GM21423 (cell line): ENCODE measurements at regions not wholly inside any gene's neighbourhood (a gene's known extent, or its start where the extent isn't known, plus 50 kb on each side); places are given as distances from the start of the nearest gene placed in this dataset.

Experiments used
- ATAC-seq: cut with Tn5 transposase; IDR thresholded peaks from one replicate; pipeline ENCODE4 v1.9.1; 2021; ENCODE audit warnings: mild to moderate bottlenecking, moderate library complexity; ENCODE audit not compliant: unreplicated experiment

DNA sequence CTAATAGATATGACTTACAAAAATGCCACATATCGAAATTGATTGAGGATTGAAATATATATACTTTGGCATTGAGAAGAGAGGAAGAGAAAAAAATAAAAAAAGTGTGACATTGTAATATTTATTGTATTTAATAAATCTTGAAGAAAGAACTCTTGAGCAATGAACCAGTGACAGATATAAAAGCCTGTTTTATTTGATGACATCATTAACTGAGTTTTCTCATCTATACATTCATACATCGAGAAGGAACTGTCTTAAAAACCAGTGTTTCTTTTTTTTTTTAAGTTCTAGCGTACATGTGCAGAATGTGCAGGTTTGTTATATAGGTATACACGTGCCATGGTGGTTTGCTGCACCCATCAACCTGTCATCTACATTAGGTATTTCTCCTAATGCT lies 368.2 kb downstream of the SNAPC1 start:
- ATAC-seq, result no peak

DNA sequence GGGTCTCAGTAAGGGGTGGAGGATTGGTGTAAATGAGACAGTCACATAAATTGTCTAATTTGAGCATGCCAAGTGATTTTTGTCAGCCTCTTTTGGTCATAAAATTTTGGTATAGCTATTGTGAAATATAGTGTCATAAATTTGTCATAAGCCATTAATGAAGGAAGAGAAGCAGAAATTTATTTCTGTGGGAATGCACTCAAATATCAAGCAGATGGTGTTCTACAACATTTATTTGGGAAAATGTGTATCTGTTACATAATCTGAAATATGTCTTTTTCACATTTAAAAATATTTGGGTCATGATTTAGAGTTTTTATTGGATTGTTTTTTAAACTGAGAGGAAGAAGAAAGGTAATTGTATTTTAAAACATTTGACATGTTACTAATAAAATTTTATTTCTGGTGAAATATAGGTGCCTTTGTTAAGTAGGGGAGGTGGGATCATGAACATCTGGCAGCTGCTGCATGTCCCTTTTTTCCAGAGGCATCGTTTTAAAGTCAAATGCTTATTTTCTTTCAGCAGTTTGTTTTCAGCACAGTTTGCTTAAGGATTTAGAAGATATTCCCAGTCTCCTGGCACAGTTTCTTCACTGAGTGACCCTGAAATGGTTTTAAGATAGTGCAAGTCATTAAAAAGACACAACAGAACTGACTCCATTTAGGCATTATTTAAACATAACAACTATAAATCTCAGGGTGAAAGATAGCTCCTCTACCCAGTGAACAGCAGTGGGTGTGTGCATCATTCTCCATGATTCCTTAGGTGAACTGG lies 371.7 kb downstream of the SNAPC1 start:
- no peak for ATAC-seq

DNA sequence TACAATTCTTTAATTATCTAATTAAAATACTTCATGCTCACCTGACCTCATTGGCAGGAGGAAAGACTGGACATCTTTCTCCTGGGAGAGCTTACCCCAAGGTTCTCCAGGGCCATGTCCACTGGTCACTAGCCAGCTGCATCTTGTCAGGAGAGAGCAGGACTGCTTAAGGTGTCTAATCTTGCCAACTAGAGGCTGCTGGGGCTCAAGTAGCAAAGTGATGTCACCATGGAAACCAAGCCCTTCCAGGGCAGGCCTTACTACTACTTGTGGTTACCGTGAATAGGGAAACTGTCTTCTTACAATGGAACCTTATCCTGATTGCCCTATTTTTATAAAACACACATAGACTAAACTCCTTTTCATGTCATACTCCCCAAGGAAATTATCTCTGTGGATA lies 376.4 kb downstream of the SNAPC1 start:
- ATAC-seq, result no peak

DNA sequence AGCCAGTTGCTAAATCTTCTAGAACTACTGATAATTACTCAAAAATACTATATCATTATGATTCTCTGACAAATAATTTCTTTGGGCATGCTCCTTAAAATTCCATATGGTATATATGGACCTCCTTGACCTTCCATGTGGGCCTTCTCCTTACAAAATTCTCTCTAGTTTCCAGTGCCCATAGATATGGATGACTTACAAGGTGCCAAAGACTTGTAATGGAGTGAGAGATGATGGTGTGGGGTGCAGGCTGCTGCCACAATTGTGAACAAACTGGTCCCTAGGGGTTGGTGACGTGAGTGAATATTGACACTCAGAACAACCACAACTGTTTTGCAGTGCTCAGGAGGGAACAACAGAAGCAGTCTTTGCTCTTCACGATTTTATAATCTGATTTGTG lies 378.9 kb downstream of the SNAPC1 start:
- ATAC-seq, result no peak

DNA sequence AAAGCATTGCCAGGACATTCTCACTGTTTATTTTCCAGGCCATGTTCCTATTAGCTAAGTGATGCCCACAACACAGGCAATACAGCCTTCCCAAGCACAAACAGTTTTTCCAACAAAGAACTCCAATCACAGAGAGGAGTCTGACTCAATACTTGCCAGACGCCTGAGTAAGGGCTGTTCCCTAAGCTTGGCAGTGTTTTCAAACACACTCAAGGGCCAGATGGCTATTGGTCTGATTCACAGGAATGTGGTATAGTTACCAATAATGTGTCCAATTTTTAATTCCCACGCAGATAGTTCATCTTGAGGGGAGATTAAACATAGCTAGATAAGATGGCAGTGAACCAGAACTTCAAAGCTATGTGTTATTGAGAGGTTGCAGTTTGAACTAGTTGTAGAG lies 381.0 kb downstream of the SNAPC1 start:
- no peak for ATAC-seq

DNA sequence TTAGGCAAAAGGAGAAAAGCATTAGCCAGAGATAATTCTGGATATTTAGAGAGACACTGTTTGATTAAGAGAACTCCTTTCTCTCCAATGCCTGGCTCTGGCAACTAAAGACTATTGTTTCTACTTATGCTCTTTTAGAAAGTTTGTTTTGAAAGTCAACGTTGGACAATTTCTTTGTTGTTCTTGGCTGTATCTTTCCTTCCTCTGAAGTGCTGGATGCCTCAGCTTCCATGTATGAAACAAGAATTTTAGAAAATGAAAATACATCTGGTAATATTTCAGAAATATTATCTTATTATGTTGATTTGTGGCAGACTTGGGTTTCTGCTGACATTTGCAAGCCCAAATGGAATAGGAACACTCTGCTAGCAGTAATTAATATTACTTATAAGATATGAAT lies 382.6 kb downstream of the SNAPC1 start:
- ATAC-seq, result no peak

DNA sequence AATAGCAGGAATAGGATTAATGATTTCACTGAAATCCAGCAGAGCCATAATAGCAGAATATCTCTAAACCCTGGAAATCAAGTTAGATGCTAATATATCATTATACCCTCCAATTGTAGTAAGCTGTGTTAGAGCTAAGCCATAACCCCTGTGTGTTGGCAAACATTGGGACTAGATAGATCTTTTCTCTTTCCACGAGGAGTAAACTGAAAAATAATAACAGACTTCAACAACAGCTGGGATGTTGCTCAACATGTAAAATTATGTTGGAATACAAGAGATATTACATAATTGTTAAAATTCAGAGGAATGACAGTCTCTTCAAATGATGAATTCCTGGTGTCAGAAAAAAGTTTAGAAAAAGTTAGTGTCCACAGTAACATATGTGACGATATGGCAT lies 383.8 kb downstream of the SNAPC1 start:
- no peak for ATAC-seq

DNA sequence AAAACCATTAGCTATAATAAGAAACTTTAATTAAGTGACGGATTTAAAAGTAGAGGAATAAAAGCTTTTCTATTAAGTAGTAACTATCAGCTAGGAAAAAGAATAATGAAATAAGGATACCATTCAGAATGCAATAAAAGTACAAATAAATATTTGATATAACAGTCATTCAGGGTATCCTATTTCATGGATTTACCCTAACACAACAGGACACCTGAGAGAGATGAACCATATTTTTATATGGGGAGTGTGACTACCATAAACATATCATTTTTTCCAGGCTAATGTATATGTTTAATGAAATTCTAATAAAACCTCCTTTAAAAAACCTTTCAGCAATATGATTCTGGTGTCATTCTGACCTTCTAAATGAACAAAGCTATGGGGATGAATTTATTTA lies 393.8 kb downstream of the SNAPC1 start:
- no peak for ATAC-seq

DNA sequence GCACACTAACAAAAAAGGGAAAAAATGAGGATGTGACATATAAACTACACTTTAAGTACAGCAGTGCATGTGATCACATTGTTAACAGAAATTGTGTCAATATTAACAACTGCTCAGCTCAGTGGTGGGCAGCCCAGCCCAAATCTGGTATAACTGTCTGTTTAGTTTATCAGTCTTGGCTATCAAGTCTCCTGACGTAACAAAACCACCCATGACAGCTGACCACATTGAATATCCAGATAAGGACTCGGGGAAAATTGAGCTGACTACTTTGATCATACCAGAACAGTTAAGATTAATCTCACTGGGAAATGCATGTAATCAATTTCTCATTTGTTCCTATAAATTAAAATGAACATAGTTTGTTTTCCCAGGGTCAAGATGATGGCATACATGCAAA lies 396.6 kb downstream of the SNAPC1 start:
- ATAC-seq, result no peak

DNA sequence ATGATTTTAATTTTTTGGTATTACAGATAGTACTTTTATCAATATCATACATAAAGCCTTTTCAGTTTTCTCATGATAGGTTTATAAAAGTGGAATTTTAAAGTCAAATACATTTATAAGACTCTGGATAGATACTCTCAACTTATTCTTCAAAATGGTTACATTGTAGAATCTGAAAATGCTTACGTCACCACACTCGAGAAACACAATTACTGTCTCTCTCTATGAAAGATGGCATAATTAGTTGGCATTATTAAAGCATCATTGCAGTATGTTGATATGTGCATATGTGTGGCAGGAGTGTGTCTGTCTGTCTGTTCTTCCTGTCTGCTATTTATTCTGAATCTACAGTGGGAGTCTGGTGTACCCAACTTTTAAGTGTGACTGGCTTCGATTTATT lies 397.1 kb downstream of the SNAPC1 start:
- ATAC-seq, result no peak

DNA sequence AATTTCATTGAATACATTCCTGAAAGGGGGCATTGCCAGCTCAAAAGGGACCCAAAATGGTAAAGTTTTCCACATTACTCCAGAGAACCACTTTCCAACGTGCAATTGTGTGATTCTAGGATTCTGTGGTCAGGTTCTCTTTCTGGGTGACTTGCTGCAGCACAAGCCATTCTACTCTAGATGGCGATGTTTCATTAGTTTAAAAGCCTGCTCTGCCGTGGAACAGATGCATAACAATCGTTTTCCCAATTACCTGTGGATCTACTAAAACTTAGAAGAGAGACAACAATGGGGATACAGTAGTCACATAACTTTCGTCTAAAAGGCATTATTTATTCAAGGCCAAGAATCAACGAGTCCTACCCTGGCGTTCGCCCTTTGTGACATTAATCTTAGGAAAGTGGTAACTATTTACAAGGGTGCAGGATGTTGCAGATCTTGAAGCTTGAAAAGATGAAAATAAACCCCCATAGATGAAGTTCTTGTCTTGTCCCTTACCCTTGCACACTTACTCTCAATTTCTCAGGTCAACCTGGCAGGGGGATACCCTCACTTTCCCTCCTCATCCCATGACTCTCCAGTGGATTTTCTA lies 400.9 kb downstream of the SNAPC1 start:
- peak; percentile 56 for ATAC-seq

DNA sequence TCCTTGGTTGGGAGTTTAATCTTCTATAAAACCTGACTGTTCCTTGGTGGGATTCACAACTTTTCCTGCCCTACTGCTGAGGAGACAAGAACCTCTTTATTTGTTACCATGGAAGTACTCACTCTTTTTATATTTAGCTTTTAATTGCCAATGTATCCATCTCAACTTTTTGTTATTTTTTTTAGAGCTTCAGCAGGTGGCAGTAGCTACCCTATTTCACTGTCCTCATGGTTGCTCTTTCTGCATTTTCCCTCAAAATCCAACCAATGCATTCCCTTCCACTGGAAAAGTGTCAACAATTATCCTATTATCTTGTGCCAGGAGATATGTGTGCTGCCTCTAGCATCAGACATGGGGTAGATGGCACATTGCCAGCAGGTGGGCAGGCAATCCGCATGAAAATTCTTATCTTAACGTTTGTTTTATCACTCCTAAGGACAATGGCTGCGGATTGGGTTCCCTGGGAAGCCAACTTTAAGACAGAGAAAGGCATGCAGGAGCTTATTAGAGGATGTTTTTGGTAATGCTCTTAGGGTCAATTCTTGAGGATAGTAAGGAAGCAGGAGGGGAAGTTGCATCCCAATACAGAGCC lies 406.4 kb downstream of the SNAPC1 start:
- ATAC-seq, result no peak

DNA sequence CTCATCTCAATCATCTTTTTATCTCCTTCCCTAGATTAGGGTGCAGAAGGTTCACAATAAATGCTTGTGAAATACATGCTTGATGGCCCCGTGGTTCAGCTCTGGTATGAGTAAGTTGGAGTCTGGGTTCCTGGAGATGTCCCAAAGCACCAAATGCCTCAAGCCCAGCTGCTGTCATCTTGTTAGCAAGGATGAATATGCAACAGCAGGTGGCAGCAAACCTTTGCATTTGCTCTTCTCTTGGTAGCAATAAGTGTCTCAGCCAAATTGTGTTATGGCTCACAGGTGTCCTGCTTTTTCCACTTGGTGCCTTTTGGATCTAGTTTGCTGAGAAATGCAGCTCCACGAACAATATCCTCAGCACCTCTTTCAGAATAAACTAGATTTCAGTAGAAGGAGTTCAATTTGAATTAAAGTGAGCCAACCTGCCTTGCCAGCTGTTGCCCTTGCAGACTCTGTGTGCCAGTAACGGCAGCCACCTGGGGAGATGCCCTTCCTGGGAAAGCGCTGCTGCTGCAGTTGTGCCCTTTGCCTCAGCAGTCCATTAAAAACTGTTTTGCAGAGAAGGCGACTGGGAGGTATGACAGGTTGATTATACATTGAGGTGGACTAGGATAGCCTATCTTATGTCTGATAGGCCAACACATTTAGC lies 417.3 kb downstream of the SNAPC1 start:
- ATAC-seq, result no peak

DNA sequence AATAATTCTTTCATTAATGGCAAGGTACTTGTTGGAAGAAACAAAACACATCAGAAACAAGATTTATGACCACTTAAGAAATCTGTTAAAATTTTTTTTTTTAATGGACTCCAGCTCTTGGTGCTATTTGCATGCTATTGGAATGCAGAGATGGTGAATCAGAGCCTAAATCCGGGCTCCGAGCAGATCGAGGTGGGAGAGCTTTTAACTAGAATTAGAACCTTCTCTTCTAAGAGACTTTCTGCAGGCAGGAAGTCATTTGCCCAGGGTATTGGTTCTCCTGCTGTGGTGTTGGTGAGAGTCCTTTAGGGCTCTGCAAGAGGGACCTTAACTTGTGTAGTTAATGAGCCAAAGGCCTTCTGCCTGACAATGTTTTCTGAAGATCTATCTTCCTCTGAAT lies 419.4 kb downstream of the SNAPC1 start:
- ATAC-seq, result no peak

DNA sequence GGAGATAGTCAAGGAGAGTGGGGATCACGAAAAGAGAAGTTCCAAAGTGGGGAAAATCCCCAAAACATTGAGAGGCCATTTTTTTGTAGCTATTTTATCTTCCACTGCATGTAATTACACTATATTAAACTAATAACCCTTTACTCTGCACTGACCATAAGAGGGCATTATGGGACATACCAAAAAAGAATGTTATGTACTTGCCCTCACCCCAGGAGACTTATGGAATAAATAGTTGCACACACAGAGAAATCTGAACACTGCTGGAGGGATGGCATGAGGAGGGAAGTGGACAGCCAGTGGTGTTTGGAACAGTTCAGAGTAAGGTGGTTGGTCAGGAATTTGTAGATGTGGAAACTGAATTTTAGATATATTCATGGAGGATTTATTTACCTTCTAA lies 422.9 kb downstream of the SNAPC1 start:
- no peak for ATAC-seq

DNA sequence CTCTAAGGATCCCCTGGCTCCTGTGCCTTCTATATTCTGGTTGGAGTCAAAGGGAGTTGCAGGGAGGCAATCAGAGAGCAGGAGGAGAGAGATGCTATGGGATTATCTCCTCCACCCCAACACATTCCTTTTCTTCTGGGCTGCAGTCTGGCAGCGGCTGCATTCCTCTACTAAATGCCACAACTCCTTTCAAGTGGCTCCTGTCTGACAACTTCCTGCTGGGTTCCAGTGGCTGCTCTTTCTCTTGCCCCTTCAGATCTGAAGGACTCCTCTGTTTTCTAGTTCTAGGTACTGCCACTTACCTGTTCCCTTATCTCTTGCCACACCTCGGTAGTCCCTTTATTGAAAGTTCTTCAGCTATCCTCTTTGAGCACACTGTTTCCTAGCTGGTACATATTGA lies 425.0 kb downstream of the SNAPC1 start:
- ATAC-seq, result no peak

DNA sequence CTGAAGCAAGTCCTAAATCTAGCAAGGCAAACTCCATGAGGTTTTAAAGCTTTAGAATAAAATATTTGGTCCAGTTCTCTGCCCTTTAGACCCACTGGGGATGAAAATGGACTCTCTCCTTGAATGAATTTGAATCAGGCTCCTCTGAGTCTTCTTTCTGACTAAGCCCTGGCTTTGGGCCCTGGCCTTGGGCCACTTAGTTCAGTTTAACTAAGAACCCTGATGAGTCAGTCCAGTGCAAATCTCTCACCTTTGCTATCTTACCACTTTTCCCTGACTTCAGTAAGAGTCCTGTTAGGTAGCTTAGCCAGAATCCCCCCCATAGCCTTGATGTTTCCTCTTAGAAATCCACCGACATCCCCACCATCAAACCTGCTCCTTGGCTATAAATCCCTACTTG lies 427.5 kb downstream of the SNAPC1 start:
- ATAC-seq, result no peak

DNA sequence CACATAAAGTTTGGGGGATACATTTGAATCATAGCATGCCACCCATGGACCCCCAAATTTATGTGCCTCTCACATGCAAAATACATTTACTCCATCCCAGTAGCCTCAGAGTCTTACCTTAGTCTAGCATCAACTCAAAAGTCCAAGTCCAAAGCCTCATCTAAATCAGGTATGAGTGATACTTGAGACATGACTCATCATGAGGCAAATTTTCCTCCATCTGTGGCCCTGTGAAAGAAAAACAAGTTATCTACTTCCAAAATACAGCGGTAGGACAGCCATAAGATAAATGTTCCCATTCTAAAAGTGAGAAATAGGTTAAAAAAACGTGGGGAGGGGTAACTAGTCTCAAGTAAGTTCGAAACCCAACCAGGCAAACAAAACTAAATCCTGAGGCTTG lies 444.2 kb downstream of the SNAPC1 start:
- ATAC-seq, result no peak

DNA sequence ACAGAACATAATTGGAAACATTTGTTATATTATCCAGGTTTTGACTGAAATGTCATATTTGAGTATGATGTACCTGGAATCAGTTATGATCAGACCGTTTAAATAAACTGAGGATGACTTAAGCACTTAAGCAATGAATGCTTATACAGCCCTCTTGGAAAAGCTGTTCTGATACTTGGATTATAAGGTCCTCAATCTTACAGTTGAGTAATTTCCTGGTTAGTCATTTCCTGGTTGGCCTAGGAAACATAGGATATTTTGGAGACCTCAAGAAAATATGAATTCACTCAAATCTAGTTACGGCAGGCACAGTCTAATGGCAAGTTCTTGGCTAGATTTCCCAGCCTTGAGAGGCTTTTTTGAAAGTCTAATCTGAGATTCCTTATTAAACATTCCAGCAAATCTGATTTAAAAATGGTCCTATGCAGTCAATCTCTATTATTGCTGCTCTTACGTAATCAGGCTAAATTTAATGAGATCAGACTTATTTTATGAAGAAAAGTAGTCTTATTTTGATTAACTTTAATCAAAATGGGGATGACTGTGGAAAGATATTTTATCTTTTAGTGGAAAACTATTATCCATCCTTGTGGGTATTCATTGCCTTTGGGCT lies 447.2 kb downstream of the SNAPC1 start:
- no peak for ATAC-seq

DNA sequence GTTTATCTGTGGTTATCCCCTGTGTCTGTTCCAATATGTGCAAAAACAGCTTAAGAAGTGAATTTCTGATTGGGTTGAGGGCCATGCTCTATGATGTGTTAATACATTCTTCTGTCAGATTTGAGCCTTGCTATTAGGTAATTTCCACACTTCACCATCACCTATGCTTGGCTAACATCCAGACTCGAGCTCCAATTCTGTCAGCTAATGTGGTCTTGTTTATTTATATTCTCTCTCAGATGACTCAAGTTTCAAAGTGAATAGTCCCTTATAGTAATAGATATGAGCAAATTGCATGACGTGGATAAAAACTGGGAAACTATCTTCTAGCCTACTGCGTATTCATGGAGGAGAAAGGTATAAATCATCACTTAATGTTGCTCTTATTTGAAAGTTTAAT lies 451.3 kb downstream of the SNAPC1 start:
- no peak for ATAC-seq

DNA sequence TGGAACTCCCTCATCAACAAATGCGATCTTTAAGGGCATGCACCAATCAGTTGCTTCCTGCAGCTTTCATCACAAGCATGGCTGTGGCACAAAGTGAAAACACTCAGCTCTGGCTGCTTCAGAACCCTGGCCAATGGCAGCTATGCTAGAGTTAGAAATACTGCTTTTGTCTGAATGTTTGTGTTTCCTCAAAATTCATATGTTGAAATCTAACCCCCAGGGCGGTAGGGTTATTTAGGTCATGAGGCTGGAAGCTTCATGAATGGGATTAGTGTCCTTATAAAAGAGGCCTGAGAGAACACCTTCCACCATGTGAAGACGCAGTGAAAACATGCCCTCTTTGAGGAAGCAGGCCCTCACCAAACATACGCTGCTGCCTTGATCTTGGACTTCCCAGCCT lies 453.9 kb downstream of the SNAPC1 start:
- no peak for ATAC-seq

DNA sequence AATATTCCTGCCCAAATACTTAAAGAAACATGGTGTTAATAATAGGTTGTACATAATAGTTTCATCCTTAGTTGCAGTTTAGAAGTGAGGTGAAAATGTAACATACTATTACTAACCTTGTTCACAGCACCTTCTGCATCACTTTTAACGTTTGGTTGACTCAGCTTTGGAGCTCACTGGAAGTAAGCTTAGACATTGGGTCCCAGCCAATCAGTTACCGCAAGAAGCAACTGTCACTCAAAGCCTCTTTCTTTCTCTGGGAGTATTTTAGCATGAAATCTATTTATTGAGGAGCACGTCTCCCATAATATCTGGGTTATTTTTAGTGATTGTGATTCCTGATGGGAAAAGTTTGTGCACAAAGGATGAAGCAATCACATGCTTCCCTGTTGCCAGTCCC lies 472.6 kb downstream of the SNAPC1 start:
- ATAC-seq, result no peak
